HG03064 (cell line): ENCODE measurements at regions not wholly inside any gene's neighbourhood (a gene's known extent, or its start where the extent isn't known, plus 50 kb on each side); places are given as distances from the start of the nearest gene placed in this dataset.
"Not testable (repeated sequence)": the region's sequence is repeated elsewhere in the genome, so short reads cannot be mapped to it uniquely, and the experiment has no call there.

Experiments used
- ATAC-seq: cut with Tn5 transposase; IDR thresholded peaks from one replicate; pipeline ENCODE4 v1.9.1; 2021; ENCODE audit warnings: low read depth; ENCODE audit not compliant: unreplicated experiment

DNA sequence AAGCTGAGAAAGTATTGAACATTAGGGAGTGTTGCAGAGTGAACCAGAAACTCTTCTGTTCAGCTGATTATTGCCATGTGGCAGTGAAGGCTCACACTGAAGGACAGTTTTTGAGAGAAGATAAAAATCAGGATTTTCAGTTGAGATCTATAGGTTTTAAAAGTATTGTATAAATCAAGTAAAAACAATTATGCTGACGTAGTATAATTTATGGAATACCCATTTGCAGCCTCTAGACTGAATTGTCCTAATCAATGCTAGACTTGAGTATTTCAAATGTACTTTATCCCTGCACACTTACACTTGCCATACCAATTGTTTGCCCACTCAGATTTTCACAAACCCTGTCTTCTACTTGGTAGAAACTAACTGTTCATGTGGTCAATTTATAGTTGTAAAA lies 245.8 kb downstream of the FRK start:
- ATAC-seq, result no peak

DNA sequence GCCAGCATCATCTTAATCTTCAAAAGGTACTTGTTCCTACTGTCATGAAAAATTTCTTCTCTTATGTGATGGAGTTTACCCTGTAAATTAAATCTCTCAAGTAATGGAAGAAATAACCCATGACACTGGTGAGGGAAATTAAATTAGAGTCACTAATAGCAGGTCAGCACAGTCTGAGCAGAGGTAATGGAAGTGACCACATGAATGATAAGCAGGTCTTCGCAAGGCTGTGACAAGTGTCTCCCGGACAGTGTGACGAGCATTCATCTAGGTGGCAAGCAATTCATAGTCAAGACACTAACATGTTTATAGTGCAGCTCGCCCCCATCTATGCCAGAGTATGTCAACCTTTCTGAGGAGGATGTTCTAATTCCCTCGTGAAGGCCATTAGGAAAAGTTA lies 249.2 kb downstream of the FRK start:
- no peak for ATAC-seq

DNA sequence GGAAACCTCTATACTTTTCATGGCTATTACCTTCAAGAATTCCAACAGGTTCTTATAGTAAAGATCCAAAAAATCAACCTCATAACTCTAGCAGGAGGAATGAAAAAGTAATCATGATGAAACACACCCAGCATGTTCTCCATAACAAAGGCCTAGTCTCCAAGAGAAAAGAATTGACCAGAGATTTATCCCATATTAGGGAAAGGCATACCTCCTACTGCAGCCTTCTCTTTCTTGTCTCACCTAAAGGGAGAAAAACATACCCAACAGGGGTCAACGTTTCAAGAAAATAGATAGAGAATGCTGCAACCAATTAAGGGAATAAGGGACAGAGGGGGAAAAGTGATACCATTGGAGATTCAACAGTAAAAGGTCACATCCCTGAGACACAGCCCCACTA lies 262.5 kb downstream of the FRK start:
- no peak for ATAC-seq

DNA sequence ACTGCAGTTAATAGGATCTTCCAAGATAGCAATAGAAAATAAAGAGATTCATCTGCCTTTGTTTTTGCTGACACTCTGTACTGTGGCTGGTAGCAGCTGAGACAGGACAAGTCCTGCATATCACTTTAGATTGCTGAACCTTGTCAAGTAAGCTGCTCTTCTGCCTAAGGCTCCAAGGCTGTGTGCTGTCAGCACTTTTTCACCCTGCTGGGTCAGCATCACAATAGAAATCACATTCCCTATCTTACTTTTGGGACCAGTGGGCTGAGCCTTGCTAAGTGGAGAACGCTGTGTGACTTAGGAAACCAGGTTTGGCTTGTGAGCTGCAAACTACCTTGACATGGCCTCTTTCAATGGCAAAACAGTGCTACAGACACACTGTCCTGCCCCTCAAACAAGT lies 263.9 kb downstream of the FRK start:
- no peak for ATAC-seq

DNA sequence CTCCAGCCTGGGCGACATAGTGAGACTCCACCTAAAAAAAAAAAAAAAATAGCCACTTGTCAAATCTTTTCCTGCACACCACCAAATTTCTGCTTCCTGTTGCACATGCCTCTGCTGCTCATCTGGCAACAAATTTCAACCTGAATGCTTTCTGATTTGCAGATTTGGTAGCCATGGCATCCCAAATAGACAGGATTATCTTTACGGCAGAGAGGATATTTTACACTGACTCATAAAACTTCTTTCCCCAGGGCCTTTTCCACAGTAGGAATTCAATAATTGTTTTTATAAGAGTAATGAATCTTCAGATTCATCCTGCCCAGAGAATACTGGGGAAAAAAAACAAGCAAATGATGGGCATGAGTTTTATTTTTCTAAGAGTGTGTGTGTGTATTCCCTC lies 264.6 kb downstream of the FRK start:
- ATAC-seq, result no peak

DNA sequence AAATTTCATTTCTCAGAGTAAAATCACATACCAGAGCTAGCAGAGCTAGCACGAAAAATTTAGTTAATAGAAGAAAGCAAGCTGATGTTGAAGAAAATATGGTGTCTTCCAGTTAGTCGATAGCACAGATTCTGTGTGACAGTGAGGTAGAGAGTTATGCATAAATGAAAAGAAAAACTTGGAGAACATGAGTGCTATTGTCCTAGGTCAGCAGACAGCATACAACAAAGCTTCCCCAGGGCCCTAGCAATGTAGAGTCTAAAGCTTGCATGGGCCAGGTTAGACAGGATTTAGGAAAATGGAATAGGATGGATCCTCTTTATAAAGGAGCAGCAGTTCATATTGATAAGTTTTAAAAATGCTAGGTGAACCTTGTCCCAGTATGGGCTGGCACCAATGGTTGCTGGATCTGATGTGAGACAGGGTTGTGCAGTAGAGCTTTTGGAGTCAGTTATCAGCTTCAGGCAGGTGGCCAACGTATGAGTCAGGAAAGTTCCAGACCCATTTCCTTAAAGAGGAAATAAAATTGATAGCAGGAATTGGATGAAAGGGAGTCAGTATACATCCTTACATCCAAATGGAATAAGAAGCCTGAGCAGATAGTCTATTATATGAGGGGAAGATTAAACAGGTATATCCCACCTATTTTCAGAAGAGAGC lies 277.2 kb downstream of the FRK start:
- ATAC-seq, result no peak

DNA sequence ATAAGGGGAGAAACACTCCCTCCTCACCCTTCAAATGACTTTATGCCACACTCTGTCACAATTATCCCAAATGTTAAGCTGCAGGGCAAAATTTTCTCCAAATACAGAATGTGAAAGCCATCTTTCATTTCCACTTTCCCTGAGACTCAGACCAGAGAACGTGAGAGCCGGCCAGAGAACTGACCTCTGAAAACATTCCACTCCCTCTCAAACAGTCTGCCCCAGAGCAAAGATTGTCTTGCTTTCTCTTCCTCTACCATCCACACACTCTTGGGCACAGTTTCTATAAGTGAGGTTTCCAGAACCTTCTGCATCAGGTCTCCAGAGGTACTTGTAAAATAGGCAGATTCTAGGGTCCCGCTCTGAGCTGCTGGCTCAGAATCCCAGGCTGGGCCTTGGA lies 278.1 kb downstream of the FRK start:
- no peak for ATAC-seq

DNA sequence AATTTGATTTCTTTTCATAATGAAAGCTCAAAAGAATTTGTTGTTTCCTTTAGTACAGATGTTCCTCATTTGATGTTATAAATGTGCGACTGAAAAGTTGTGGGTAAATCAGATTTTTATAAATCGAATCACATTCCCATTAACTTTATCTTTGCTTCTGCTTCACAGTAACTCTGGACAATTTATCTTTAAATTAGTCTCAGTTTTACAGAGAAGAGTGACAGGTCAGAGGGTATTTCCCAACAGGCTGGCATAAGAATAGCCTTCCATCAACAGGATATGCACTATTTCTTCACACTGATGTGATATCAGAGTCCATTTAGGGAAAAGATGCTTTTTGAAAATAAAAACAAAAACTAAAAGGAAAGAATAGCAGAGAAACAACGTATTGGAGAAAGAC lies 286.9 kb downstream of the FRK start:
- no peak for ATAC-seq

DNA sequence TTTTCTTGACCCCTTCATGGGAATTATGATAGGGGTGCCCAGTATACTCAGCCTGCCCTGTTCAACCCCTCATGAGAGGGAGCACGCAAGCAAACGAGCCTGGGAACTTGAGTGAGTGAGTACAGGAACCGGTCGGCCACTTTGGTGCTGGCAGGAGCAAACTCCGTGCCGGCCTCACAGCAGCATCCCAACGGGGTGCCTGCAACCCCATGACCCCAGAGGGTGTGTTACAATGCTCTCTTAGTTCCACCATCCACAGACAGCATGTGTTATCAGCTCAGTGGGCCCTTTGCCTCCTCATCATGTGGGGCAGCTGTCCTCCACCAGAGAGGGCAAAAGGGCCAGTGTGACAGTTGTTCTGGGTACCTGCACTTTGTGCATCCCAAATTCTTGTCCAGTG lies 289.8 kb downstream of the FRK start:
- ATAC-seq, result no peak

DNA sequence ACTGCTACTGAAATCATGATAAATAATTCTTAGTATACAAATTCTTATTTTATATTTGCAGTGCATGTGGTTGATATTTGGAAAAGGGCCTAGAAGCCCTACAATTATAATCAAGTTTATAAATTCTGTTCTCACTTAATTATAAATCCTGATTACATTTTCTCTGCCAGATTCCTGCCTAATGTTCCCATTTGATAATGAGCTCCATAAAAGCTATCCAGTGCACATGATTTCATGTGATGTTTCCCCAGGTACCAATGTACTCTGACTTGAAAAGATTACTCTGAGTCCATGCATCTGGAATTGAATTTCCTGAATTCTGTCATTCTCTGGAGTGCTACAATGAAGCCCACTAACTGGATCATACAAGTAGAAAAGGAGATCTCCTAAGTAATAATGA lies 292.2 kb downstream of the FRK start:
- ATAC-seq, result no peak

DNA sequence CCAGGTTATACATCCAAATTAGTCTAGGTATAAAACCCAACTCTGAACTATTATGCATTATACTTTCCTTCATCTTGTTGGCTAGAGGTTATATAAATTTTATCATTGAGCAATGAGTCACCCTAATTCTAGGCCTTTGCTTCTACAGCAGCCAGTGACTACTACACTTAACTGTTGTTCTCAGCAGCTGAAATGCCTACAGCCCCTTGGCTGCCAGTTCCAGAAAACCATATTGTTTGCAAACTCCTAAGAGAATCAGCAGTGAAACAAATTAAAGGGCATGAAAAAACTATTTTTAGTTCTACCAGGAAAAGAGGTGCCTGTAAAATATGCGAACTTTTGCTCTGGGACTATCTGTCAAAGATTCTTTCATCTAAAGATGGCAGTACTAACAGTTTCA lies 292.8 kb downstream of the FRK start:
- ATAC-seq, result no peak

DNA sequence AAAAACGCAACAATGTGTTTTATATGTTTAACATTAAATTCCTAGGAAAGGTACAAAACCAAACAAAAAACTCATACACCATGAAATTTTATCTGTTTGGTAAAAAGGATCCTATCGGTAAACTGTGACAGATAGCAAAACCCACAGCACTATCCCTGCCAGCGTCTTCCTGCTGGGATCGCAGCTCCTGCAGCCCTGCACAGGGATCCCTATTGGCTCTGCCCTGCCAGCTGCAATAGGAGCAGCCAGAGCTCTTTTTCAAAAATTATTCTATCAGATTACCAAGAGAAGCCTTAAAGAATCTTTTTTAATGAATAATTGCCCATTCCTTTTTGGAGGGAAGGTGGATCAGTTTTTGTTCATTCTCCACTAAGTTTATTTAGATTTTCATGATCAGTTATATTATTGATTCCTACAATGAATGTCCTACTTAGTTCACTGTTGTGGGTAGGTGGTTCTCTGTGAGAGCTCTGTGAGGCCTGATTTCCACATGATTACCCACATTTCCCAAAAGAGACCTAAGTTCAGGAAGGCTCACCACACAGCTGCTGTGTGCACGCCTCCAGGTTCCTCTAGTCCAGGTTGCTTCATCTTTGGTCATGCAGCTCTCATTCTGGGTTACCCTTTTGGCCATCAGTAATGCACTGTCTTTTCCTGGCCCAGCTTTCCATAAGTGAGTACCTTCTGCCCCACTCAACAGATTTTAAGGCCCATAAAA lies 293.8 kb downstream of the FRK start:
- no peak for ATAC-seq

DNA sequence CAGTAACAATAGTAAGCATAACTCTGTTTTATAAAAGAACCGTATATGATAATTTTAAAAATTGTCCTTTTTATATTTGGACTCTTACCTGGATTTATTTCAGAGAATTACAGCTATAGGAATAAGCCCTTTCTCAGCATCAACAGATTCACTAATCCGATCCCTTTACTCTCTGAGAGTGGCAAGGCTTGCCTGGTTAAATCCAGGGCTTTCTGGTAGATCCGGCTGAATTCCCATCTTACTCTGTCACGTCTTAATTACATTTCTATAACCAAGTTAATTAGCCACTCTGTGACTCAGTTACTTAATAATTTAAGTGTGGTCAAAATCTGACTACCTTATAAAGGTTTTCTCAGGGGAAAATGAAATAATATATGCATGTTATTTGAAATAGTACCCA lies 294.7 kb downstream of the FRK start:
- no peak for ATAC-seq

DNA sequence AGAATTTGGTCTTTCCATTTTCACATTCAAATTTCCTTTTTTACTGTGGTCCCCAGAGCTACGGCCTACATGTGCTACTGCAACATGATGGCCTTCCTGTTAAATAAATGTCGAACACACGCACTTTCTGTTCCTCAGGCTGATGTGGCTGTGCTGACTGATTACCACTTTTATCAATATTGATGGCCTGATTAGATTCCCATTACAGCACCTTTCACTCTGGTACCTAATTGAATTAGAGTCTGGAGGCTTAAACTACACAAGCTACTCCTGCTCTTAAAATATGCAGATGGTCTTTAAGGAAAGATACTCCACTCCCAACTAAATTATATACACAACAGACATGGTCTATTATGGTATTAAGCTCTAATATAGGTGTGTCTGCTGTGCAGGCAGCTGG lies 301.6 kb downstream of the FRK start:
- ATAC-seq, result no peak

DNA sequence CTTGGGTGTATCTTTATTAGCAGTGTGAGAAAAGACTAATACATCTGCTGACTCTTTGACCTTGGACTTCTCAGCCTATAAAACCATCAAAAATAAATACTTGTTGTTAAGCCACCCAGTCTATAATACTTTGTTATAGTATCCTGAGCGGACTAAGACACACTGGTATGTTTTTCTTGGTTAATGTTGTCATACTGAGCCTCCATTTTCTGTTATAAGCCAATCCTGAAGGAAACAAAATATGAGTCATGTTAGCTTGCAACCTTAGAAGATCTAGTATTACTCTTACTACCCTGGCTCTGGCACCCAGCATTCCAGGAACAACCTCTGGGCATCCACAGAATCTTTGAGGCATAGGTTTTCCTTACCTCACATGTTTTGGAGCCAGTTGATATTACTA lies 307.2 kb downstream of the FRK start:
- ATAC-seq, result no peak

DNA sequence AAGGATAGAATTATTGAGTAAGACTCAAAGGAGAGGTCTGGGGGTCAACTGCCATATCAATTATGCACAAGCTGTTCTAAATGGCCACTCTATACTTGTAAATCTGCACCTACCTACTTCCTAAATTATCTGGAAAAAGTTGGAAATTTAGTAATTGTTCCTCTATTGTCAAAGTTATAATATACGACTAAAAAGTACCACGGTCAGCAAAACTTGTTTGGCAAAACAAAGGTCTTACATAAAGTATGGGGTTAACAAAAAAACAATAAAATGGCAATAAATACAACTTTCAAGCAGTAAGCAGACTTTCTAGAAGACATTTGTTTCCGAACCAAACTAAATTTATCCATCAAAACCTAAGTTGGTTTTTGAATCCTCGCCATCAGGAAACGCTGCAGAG lies 309.7 kb downstream of the FRK start:
- ATAC-seq, result no peak

DNA sequence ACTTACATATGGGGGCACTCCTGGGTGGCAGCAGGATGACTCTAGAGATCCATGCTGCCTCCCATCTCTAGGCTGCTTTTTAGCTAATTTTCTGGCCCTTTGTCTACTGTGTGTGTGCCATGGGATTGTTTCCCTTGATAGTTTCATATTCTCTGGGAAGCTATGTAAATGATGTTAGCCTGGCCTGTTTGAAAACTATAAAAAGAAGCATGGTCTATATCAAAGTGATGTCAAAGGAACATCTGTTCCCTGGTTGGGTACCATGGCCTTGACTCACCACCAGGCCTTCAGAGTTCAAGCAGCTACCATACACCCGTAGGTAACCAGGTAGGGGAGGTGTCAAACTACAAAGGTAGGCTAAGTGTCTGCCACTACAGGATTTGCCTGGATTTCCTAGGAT lies 310.4 kb downstream of the FRK start:
- no peak for ATAC-seq

DNA sequence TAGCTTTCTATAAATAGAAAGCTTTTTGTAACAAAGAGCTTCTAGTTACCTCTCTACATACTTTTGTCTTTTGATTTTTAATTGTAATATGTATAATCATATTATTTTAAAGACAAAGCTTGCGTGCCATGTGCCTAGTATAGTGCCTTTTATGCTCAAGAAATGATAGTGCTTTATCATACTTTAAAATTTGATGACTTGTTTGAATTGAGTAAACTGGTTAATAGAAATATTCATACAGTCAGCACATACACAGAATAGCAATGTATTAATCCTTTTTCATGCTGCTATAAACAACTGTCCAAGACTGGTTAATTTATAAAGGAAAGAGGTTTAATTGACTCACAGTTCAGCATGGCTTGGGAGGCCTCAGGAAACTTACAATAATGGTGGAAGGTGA lies 313.0 kb downstream of the FRK start:
- ATAC-seq, result no peak

DNA sequence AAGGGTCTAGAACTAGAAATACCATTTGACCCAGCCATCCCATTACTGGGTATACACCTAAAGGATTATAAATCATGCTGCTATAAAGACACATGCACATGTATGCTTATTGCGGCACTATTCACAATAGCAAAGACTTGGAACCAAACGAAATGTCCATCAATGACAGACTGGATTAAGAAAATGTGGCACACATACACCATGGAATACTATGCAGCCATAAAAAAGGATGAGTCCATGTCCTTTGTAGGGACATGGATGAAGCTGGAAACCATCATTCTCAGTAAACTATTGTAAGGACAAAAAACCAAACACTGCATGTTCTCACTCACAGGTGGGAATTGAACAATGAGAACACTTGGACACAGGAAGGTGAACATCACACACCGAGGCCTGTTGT lies 314.1 kb downstream of the FRK start:
- not testable (repeated sequence) for ATAC-seq

DNA sequence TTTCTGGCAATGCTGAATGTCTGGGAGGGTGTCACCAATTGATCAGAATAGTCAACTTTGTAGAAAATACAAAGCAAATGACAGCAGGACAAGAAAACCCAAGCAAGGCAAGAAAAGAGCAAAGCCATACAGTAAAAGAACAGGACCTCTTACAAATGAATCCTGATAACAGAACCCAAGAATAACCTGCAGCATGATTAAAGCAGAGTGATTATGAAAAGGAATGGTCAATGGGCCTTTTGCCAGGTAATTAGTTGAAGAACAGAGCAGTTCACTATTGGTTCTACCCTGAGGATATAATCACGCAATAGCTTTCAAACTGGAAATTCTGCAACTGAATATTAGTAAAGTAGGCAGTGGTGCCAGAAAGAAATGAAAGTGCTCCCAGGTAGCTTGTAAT lies 319.8 kb downstream of the FRK start:
- ATAC-seq, result no peak

DNA sequence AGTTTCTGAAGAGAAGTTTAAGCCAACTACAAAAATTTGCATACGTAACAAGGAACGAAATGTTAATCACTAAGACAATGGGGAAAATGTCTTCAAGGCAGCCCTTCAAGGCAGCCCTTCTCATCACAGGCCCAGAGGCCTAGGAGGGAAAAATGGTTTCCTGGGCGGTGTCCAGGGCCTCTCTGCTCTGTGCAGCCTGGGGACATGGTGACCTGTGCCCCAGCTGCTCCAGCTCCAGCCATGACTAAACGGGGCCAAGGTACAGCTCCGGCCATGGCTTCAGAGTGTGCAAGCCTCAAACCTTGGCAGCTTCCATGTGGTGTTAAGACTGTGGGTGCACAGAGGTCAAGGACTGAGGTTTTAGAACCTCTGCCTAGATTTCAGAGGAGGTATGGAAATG lies 325.1 kb downstream of the FRK start:
- no peak for ATAC-seq

DNA sequence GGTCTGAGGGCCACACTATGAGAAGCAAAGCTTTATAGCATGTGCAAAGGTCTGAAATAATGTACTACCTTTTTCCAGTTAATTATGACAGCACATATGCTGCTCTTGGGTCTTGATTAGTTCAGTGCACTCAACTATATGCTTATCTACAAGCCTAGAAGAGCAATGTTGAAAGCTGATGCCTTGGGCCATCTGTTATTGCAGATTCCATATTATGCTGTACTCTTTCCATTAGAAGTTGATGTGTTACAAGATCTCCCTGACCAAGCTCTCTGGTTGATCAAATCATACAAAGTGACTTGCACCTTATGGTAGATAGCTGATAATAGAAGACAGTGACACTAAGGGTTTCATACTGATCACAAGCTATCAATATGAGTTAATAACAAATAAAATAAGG lies 327.3 kb downstream of the FRK start:
- no peak for ATAC-seq

DNA sequence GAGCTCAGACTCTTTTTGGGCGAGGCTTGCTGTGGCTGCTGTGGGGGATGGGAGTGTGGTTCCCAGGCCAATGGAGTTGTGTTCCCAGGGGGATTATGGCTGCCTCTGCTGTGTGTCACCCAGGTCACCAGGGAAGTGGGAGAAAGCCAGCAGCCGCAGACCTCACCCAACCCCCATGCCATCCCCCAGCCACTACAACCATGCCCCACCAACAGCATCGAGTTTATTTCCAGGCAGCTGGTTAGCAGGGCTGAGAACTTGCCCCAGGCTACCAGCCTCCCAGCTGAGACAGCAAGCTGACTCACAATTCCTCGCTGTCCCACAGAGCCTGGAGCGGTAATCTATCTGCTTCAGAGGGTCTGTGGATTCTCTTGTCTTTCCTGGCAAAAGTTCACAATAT lies 331.7 kb downstream of the FRK start:
- ATAC-seq, result no peak
